ENCODE measurements at regions not wholly inside any gene's neighbourhood (a gene's known extent, or its start where the extent isn't known, plus 50 kb on each side); places are given as distances from the start of the nearest gene placed in this dataset.

- 69 to 86% methylated on average over 2 of the region's 2 CpGs for WGBS, 2 donors
- H3K4me3 ChIP-seq (replicated peaks in 1 of 3), result no peak overlapping the region
- H3K9me3 ChIP-seq, result no peaks in the 10 kb centered on the region
- intact Hi-C loops (cut with DNase I), result no loop called here
- DNase-seq, result no peak
- no peaks in the 10 kb centered on the region for H3K36me3 ChIP-seq
- no peaks in the 10 kb centered on the region for H3K27me3 ChIP-seq
- TF ChIP-seq POLR2A (IDR thresholded peaks at IDR 0.05) (no peak), CTCF (IDR thresholded peaks at IDR 0.05) (no peak)
- H3K4me1 ChIP-seq, result no peaks in the 10 kb centered on the region
- no peak overlapping the region for H3K27ac ChIP-seq
These were observed 1112.9 kb upstream of the AUTS2 start for GRCh38 chr7:68485253-68485917.

- no peaks in the 10 kb centered on the region for H3K27me3 ChIP-seq
- H3K4me3 ChIP-seq (replicated peaks in 1 of 3), result no peak overlapping the region
- H3K4me1 ChIP-seq, result no peaks in the 10 kb centered on the region
- intact Hi-C loops (cut with DNase I), result no loop called here
- TF ChIP-seq POLR2A (IDR thresholded peaks at IDR 0.05) (no peak), CTCF (IDR thresholded peaks at IDR 0.05) (no peak)
- no peak overlapping the region for H3K27ac ChIP-seq
- no peak for DNase-seq
- no peaks in the 10 kb centered on the region for H3K9me3 ChIP-seq
- H3K36me3 ChIP-seq, result no peaks in the 10 kb centered on the region
- WGBS, 2 donors, result 76 to 80% methylated on average over 7 to 8 of the region's 8 CpGs
These were observed 1109.8 kb upstream of the AUTS2 start for GRCh38 chr7:68488341-68489060.

- no peak overlapping the region for H3K27ac ChIP-seq
- H3K4me3 ChIP-seq (replicated peaks in 1 of 3), result no peak overlapping the region
- H3K27me3 ChIP-seq, result no peaks in the 10 kb centered on the region
- no peaks in the 10 kb centered on the region for H3K4me1 ChIP-seq
- DNase-seq, result no peak
- H3K9me3 ChIP-seq, result no peaks in the 10 kb centered on the region
- no peaks in the 10 kb centered on the region for H3K36me3 ChIP-seq
- no peak for TF ChIP-seq CTCF (IDR thresholded peaks at IDR 0.05)
- no peak for TF ChIP-seq POLR2A (IDR thresholded peaks at IDR 0.05)
- 92 to 100% methylated on average over 2 of the region's 2 CpGs for WGBS, 2 donors
- intact Hi-C loops (cut with DNase I), result no loop called here
These were observed 1106.5 kb upstream of the AUTS2 start for GRCh38 chr7:68491523-68492358.

GRCh38 chr7:68492359-68492690 is 1106.0 kb upstream of the AUTS2 start:
- Histone ChIP-seq H3K9me3 (no peaks in the 10 kb centered on the region), H3K36me3 (no peaks in the 10 kb centered on the region), H3K27me3 (no peaks in the 10 kb centered on the region), H3K27ac (no peak overlapping the region), H3K4me3 (replicated peaks in 1 of 3) (no peak overlapping the region), H3K4me1 (no peaks in the 10 kb centered on the region)
- no peak for DNase-seq
- intact Hi-C loops (cut with DNase I), result no loop called here
- WGBS, 2 donors, result 93 to 96% methylated on average over 1 of the region's 1 CpG
- TF ChIP-seq CTCF (IDR thresholded peaks at IDR 0.05), result no peak
- TF ChIP-seq POLR2A (IDR thresholded peaks at IDR 0.05), result no peak

- no peak overlapping the region for H3K27ac ChIP-seq
- H3K4me1 ChIP-seq, result peaks cover 12 to 15% of the 10 kb centered on the region in 2 donors
- intact Hi-C loops (cut with DNase I), result no loop called here
- TF ChIP-seq CTCF (IDR thresholded peaks at IDR 0.05), result no peak
- no peak for TF ChIP-seq POLR2A (IDR thresholded peaks at IDR 0.05)
- no peaks in the 10 kb centered on the region for H3K9me3 ChIP-seq
- no peaks in the 10 kb centered on the region for H3K27me3 ChIP-seq
- no peak overlapping the region for H3K4me3 ChIP-seq (replicated peaks in 1 of 3)
- no peaks in the 10 kb centered on the region for H3K36me3 ChIP-seq
- DNase-seq, result no peak
- 87% methylated on average over 3 of the region's 3 CpGs for WGBS, 2 donors
These were observed 1094.9 kb upstream of the AUTS2 start for GRCh38 chr7:68503400-68503799.
